K562 (cell line): ENCODE measurements at regions not wholly inside any gene's neighbourhood (a gene's known extent, or its start where the extent isn't known, plus 50 kb on each side); places are given as distances from the start of the nearest gene placed in this dataset.

ENCODE experiments used
- ATAC-seq: fragments of 200-7000 bp; cut with Tn5 transposase; 3 replicates; pipeline ENCODE4 v1.9.1; 2020; ENCODE audit warnings: moderate library complexity
- BruUV-seq: library from RNA; stranded (reverse); fragments of 400-500 nt; replicated peaks from 2 replicates; lab custom pipeline; 2021; lab: Mats Ljungman, UMichigan
- CTCF ChIA-PET: fragments of 300-600 bp; formaldehyde crosslinking; extraction: SDS; loops from one replicate; lab custom pipeline; 2021; ENCODE audit warnings: low intra/inter-chr PET ratio; lab: Yijun Ruan, JAX
- POLR2A ChIA-PET: fragments of 300-600, 350-650 bp; sonication (Branson Sonifier 250); formaldehyde crosslinking; extraction: SDS; loops from one replicate; lab custom pipeline; 2021; ENCODE audit warnings: antibody characterized with exemption, inconsistent platforms; lab: Yijun Ruan, JAX
- DNase-seq, 4 experiments: peaks; one replicate each; pipeline versions ENCODE4 v3.0.0 to v3.0.0-alpha.2; 2011 to 2018; ENCODE audit warnings: low spot score in 3 of 4, mixed read lengths in 3 of 4; ENCODE audit errors: extremely low read depth in 1 of 4
- FAIRE-seq: peaks from 2 replicates; lab custom pipeline; 2011; peaks lifted over from hg19 to GRCh38; lab: Jason Lieb, UNC
- H2AFZ ChIP-seq: 2 replicates; pipeline ENCODE4 v1.6.0; 2011; ENCODE audit warnings: low read depth, low read length, control low read depth, inconsistent platforms
- H3K27ac ChIP-seq: fragments of 200-600 bp; 3 replicates; pipeline ENCODE4 v1.8.0; 2011; ENCODE audit warnings: low read depth, mild to moderate bottlenecking, control low read depth, inconsistent platforms, low read length, moderate library complexity, mixed read lengths; ENCODE audit errors: extremely low read depth
- H3K27me3 ChIP-seq, 2 experiments: fragments of 300-600 bp in 1 of 2; 2 replicates in 1 of 2; 3 replicates in 1 of 2; pipeline versions ENCODE4 v1.6.0 to v1.8.0; 2011; ENCODE audit warnings: inconsistent platforms in 2 of 2, low read length in 2 of 2, mild to moderate bottlenecking in 1 of 2, mixed read lengths in 1 of 2, moderate library complexity in 1 of 2; ENCODE audit not compliant: control insufficient read depth in 2 of 2, insufficient read depth in 2 of 2
- H3K36me3 ChIP-seq: fragments of 300-600 bp; 3 replicates; pipeline ENCODE4 v1.8.0; 2011; ENCODE audit warnings: mild to moderate bottlenecking, low read length, inconsistent platforms; ENCODE audit not compliant: control insufficient read depth, insufficient read depth
- H3K4me1 ChIP-seq, 2 experiments: fragments of 200-600 bp in 1 of 2; replicated peaks in 1 of 2; 2 replicates in 1 of 2; 3 replicates in 1 of 2; pipeline versions ENCODE4 v1.5.1 to v1.8.0; 2011; ENCODE audit warnings: inconsistent platforms in 2 of 2, low read length in 2 of 2, mild to moderate bottlenecking in 1 of 2, mixed read lengths in 1 of 2, moderate library complexity in 1 of 2; ENCODE audit not compliant: control insufficient read depth in 2 of 2, insufficient read depth in 2 of 2
- H3K4me2 ChIP-seq: 2 replicates; pipeline ENCODE4 v1.6.1; 2011; ENCODE audit warnings: low read length, control low read depth, inconsistent platforms, mixed read lengths; ENCODE audit not compliant: insufficient read depth
- H3K4me3 ChIP-seq: fragments of 200-600 bp; sonication (generic), shearing (Covaris generic); 2 replicates; pipeline ENCODE4 v1.5.1; 2016; ENCODE audit warnings: control low read depth, inconsistent platforms
- H3K79me2 ChIP-seq: fragments of 200-600 bp; 3 replicates; pipeline ENCODE4 v1.8.0; 2011; ENCODE audit warnings: low read length, inconsistent platforms; ENCODE audit not compliant: control insufficient read depth, insufficient read depth
- H3K9ac ChIP-seq, 2 experiments: 2 replicates each; pipeline versions ENCODE4 v1.6.0 to v1.6.1; 2011; ENCODE audit warnings: low read depth in 2 of 2, low read length in 2 of 2, control low read depth in 1 of 2, inconsistent platforms in 1 of 2, mild to moderate bottlenecking in 1 of 2, mixed read lengths in 1 of 2; ENCODE audit not compliant: insufficient read depth in 1 of 2
- H3K9me1 ChIP-seq: one replicate; pipeline ENCODE4 v1.6.0; 2011; ENCODE audit warnings: inconsistent platforms, mild to moderate bottlenecking, low read length, moderate library complexity; ENCODE audit not compliant: control insufficient read depth, insufficient read depth
- H3K9me3 ChIP-seq: replicated peaks from 2 replicates; pipeline ENCODE4 v1.5.1; 2011; ENCODE audit warnings: low read depth, low read length, inconsistent platforms; ENCODE audit not compliant: control insufficient read depth, insufficient read depth
- H4K20me1 ChIP-seq: replicated peaks from 2 replicates; pipeline ENCODE4 v1.6.1; 2011; ENCODE audit warnings: low read length, inconsistent platforms, mixed read lengths; ENCODE audit not compliant: control insufficient read depth, insufficient read depth
- CCNT2 ChIP-seq: IDR thresholded peaks from 2 replicates; pipeline ENCODE4 v1.6.1; 2011; ENCODE audit warnings: borderline replicate concordance, low read depth, mild to moderate bottlenecking, moderate library complexity, mixed read lengths, low read length; ENCODE audit not compliant: insufficient read length; ENCODE audit errors: extremely low read depth
- FOSL1 ChIP-seq: fragments of 200-800 bp; sonication (Bioruptor generic); conservative IDR thresholded peaks from 2 replicates; pipeline ENCODE4 v1.6.1; 2016; ENCODE audit warnings: missing genetic modification characterization, missing compliant biosample characterization
- L3MBTL2 ChIP-seq: fragments of 450-650 bp; IDR thresholded peaks from 2 replicates; pipeline ENCODE4 v1.6.1; 2016; ENCODE audit warnings: mild to moderate bottlenecking, moderate library complexity
- LEF1 ChIP-seq: fragments of 450-650 bp; IDR thresholded peaks from 2 replicates; pipeline ENCODE4 v1.6.1; 2016; ENCODE audit warnings: mild to moderate bottlenecking
- MBD2 ChIP-seq: sonication (generic); IDR thresholded peaks from 2 replicates; pipeline ENCODE4 v1.6.1; 2016; ENCODE audit warnings: low read depth, borderline replicate concordance
- RREB1 ChIP-seq: fragments of 250-450 bp; sonication (Bioruptor Pico); IDR thresholded peaks from 2 replicates; pipeline ENCODE4 v1.4.0; 2020
- SIN3A ChIP-seq, 2 experiments: fragments of 150-350 bp in 1 of 2; IDR thresholded peaks; 2 replicates each; pipeline ENCODE4 v1.6.1; 2011 to 2016; ENCODE audit warnings: borderline replicate concordance in 2 of 2, low read depth in 2 of 2, low read length in 2 of 2, mild to moderate bottlenecking in 2 of 2, moderate library complexity in 2 of 2; ENCODE audit not compliant: control insufficient read depth in 1 of 2
- U2AF1 ChIP-seq: fragments of 200-400 bp; formaldehyde crosslinking; optimal IDR thresholded peaks from 2 replicates; pipeline ENCODE3; 2017; ENCODE audit warnings: mild to moderate bottlenecking, low read depth, low read length, moderate library complexity
- UBTF ChIP-seq, 2 experiments: IDR thresholded peaks; 2 replicates each; pipeline ENCODE4 v1.6.1; 2012; ENCODE audit warnings: improper control_type of control experiment in 2 of 2, low read depth in 2 of 2, low read length in 2 of 2, borderline replicate concordance in 1 of 2
- ZBTB34 ChIP-seq: fragments of 250-450 bp; sonication (Bioruptor Pico); IDR thresholded peaks from 2 replicates; pipeline ENCODE4 v1.8.0; 2021; ENCODE audit warnings: mild to moderate bottlenecking, moderate library complexity
- ZNF347 ChIP-seq: fragments of 450-650 bp; formaldehyde crosslinking; IDR thresholded peaks from 2 replicates; pipeline ENCODE4 v1.4.0; 2020; ENCODE audit warnings: low read depth, mild to moderate bottlenecking, moderate library complexity
- ZNF507 ChIP-seq: conservative IDR thresholded peaks from 2 replicates; pipeline ENCODE4 v1.6.1; 2017; ENCODE audit warnings: missing genetic modification characterization, missing compliant biosample characterization
- WGBS: fragments of 100-300 bp; shearing (Covaris generic); methylation state at CpG from one replicate; pipeline ENCODE4 v1.1.6; 2016; ENCODE audit warnings: low coverage, mixed read lengths; ENCODE audit not compliant: insufficient coverage; ENCODE audit errors: missing lambda C conversion rate; 5-methylcytosine and 5-hydroxymethylcytosine counted together
- in situ Hi-C: fragments of 300-500 bp; cut with MboI; formaldehyde crosslinking; loops from 4 replicates; pipeline ENCODE4 v1.15.0; 2018; ENCODE audit warnings: inconsistent platforms, mixed read lengths
- intact Hi-C: fragments of 100-400 bp; cut with micrococcal nuclease; formaldehyde crosslinking; loops from 2 replicates; pipeline ENCODE4 v1.14.2; 2022

GRCh38 chr5:36523450-36523849 is 83.0 kb upstream of the SLC1A3 start:
- peaks cover 5 to 28% of the 10 kb centered on the region in 2 experiments for H3K27me3 ChIP-seq
- 2% methylated on average over 5 of the region's 5 CpGs for WGBS
- CTCF ChIA-PET, result no interaction called here

More at GRCh38 chr5:36523450-36523849, 83.0 kb upstream of the SLC1A3 start:
- in situ Hi-C loops (no loop called here), intact Hi-C loops (no loop called here)
- POLR2A ChIA-PET, result no interaction called here
- BruUV-seq, result no TSS peak
- Histone ChIP-seq H3K9ac (no peak overlapping the region), H3K9me1 (no peaks in the 10 kb centered on the region), H3K9me3 (no peaks in the 10 kb centered on the region)
- no peak for ATAC-seq
- TF ChIP-seq CCNT2 (no peak), ZBTB34 (no peak), SIN3A (IDR thresholded peaks at IDR 0.05; ENCODE audit: borderline replicate concordance in 2 of 2, control insufficient read depth in 1 of 2, low read depth in 2 of 2, low read length in 2 of 2) (no peak), UBTF (IDR thresholded peaks at IDR 0.05; ENCODE audit: borderline replicate concordance in 1 of 2, low read depth in 2 of 2, low read length in 2 of 2) (no peak), U2AF1 (no peak), RREB1 (CRISPR knock-in tag) (no peak), ZNF347 (CRISPR knock-in tag) (no peak), ZNF507 (no peak), MBD2 (no peak), L3MBTL2 (no peak), LEF1 (no peak), FOSL1 (tag) (no peak)
- TF ChIP-seq, all 486 proteins: peak for 0
- Histone ChIP-seq H3K4me2 (no peak overlapping the region), H3K4me1 (no peaks in the 10 kb centered on the region), H2AFZ (no peak overlapping the region), H4K20me1 (no peaks in the 10 kb centered on the region), H3K36me3 (no peaks in the 10 kb centered on the region), H3K27ac (no peak overlapping the region), H3K79me2 (no peaks in the 10 kb centered on the region), H3K4me3 (no peak overlapping the region)
- FAIRE-seq (no peak), DNase-seq (no peak)
